ENCODE measurements at regions not wholly inside any gene's neighbourhood (a gene's known extent, or its start where the extent isn't known, plus 50 kb on each side); places are given as distances from the start of the nearest gene placed in this dataset.
A peak's percentile ranks its signal among the peaks of the same experiment; 100 is the strongest.

GRCh38 chr11:69964247-69964643 lies 113.9 kb upstream of the ANO1 start:
- CTCF ChIA-PET: no interaction called here
- TF ChIP-seq CTCF (IDR thresholded peaks at IDR 0.05; ENCODE audit: unreplicated experiment): no peak
- DNase-seq: no peak
- Mint-ChIP-seq H3K36me3 (ENCODE audit: insufficient read depth, unreplicated experiment) (no peaks in the 10 kb centered on the region), H3K4me1 (ENCODE audit: low read depth, unreplicated experiment) (peaks cover 33% of the 10 kb centered on the region), H3K27me3 (ENCODE audit: unreplicated experiment) (no peaks in the 10 kb centered on the region), H3K4me3 (ENCODE audit: low read depth, unreplicated experiment) (no peak overlapping the region), H3K9me3 (ENCODE audit: low read depth, unreplicated experiment) (no peaks in the 10 kb centered on the region), H3K27ac (ENCODE audit: unreplicated experiment) (no peak overlapping the region)
- intact Hi-C loops (cut with micrococcal nuclease; ENCODE audit: unreplicated experiment): no loop called here
- no TSS peak for BruUV-seq (replicated peaks)

DNA sequence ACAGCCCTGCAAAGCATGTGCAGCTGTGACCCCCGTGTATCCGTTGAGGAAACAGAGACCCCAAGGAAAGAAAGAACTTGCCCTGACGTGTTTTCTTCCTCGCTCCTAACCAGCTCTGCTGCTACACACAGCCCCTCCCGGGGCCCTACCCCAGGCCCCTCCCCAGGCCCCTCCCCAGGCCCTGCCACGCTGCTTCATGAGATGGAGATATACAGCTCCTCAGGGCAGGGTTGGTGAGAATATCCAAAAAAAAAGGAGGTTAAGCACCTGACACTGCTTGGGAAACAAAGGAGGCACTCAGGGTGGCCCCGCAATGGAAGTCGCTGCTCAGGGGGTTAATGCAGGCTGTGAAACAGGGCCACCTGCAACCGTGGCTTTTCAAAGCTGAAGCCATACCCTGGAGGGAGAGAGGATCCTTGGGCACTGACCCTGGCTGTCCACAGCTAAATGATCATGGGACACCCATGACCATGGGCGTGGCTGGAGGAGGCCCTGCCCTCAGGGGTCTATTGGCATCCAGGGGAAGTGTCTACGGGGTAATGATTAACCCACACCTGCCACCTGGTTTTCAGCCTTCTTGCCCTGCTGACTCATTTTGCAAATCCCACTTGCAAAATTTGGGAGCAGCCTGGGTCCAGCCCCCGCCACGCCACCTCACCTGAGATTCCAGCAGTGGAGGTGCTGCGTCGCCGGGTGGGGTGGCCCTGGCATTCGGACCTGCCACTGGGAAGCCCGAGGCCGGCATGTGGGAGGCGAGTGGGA lies 112.1 kb upstream of the ANO1 start:
- no TSS peak for BruUV-seq (replicated peaks)
- Mint-ChIP-seq H3K36me3 (ENCODE audit: insufficient read depth, unreplicated experiment) (no peaks in the 10 kb centered on the region), H3K4me3 (ENCODE audit: low read depth, unreplicated experiment) (peak overlapping the region; percentile 15), H3K27me3 (ENCODE audit: unreplicated experiment) (no peaks in the 10 kb centered on the region), H3K27ac (ENCODE audit: unreplicated experiment) (no peak overlapping the region), H3K4me1 (ENCODE audit: low read depth, unreplicated experiment) (peaks cover 47% of the 10 kb centered on the region), H3K9me3 (ENCODE audit: low read depth, unreplicated experiment) (no peaks in the 10 kb centered on the region)
- TF ChIP-seq CTCF (IDR thresholded peaks at IDR 0.05; ENCODE audit: unreplicated experiment): no peak
- intact Hi-C loops (cut with micrococcal nuclease; ENCODE audit: unreplicated experiment): no loop called here
- CTCF ChIA-PET: interaction anchor here (1.2 kb wide), 1 partner anchor 12 kb away, joined by 3 read pairs; no protein-coding TSS in a partner anchor
- peak; percentile 69 for DNase-seq

DNA sequence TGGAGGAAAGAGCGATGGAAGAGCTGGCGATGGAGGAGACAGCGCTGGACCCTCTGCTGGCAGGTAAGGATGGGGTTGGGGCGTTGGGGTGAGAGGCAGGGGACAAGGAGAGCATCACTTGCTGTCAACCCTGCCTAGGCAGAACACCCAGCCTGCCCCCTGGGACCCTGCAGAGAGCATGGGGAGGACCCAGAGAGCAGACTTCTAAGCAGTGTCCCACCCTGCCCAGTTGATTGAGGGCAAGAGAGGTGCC lies 111.6 kb upstream of the ANO1 start:
- TF ChIP-seq CTCF (IDR thresholded peaks at IDR 0.05; ENCODE audit: unreplicated experiment): no peak
- H3K36me3 Mint-ChIP-seq (ENCODE audit: insufficient read depth, unreplicated experiment): no peaks in the 10 kb centered on the region
- no peaks in the 10 kb centered on the region for H3K27me3 Mint-ChIP-seq (ENCODE audit: unreplicated experiment)
- H3K4me3 Mint-ChIP-seq (ENCODE audit: low read depth, unreplicated experiment): peak overlapping the region; percentile 15
- no peaks in the 10 kb centered on the region for H3K9me3 Mint-ChIP-seq (ENCODE audit: low read depth, unreplicated experiment)
- CTCF ChIA-PET: interaction anchor here (1.2 kb wide), 1 partner anchor 12 kb away, joined by 3 read pairs; no protein-coding TSS in a partner anchor
- BruUV-seq (replicated peaks): no TSS peak
- intact Hi-C loops (cut with micrococcal nuclease; ENCODE audit: unreplicated experiment): no loop called here
- H3K27ac Mint-ChIP-seq (ENCODE audit: unreplicated experiment): no peak overlapping the region
- H3K4me1 Mint-ChIP-seq (ENCODE audit: low read depth, unreplicated experiment): peaks cover 47% of the 10 kb centered on the region
- no peak for DNase-seq

DNA sequence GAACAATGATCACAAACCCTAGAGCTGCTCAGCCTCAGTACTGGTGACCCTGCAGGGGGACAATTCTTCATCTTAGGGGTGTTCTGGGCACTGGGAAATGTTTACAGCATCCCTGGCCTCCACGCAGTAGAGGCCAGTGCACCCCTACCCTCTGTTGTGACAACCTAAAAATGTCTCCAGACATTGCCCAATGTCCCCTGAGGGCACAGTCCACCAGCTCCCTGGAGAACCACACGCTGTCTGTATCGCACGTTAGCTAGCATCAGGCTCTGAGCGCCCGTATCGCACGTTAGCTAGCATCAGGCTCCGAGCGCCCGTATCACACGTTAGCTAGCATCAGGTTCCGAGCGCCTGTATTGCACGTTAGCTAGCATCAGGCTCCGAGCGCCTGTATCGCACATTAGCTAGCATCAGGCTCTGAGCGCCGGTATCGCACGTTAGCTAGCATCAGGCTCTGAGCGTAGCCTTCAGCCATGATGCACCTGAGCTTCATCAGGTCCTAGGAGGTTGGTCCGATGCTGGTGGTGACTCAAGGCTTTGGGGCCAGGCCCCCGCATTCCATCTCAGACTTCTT lies 111.1 kb upstream of the ANO1 start:
- no peak for TF ChIP-seq CTCF (IDR thresholded peaks at IDR 0.05; ENCODE audit: unreplicated experiment)
- intact Hi-C loops (cut with micrococcal nuclease; ENCODE audit: unreplicated experiment): no loop called here
- no peak overlapping the region for H3K4me3 Mint-ChIP-seq (ENCODE audit: low read depth, unreplicated experiment)
- no peaks in the 10 kb centered on the region for H3K9me3 Mint-ChIP-seq (ENCODE audit: low read depth, unreplicated experiment)
- peaks cover 44% of the 10 kb centered on the region for H3K4me1 Mint-ChIP-seq (ENCODE audit: low read depth, unreplicated experiment)
- H3K36me3 Mint-ChIP-seq (ENCODE audit: insufficient read depth, unreplicated experiment): no peaks in the 10 kb centered on the region
- no peak overlapping the region for H3K27ac Mint-ChIP-seq (ENCODE audit: unreplicated experiment)
- no TSS peak for BruUV-seq (replicated peaks)
- no peaks in the 10 kb centered on the region for H3K27me3 Mint-ChIP-seq (ENCODE audit: unreplicated experiment)
- DNase-seq: no peak
- CTCF ChIA-PET: interaction anchor here (1.2 kb wide), 1 partner anchor 11 kb away, joined by 3 read pairs; no protein-coding TSS in a partner anchor
